ENCODE measurements at regions not wholly inside any gene's neighbourhood (a gene's known extent, or its start where the extent isn't known, plus 50 kb on each side); places are given as distances from the start of the nearest gene placed in this dataset.

- no peaks in the 10 kb centered on the region for H3K36me3 ChIP-seq (ENCODE audit: control insufficient read depth in 2 of 2, insufficient read depth in 1 of 2, low read length in 2 of 2)
- peak; percentile 60; the same call in 1 of the 2 replicates for TF ChIP-seq SCRT1 (tag by site-specific recombination; IDR thresholded peaks at IDR 0.05; ENCODE audit: borderline replicate concordance)
- TF ChIP-seq ZNF280C (tag by site-specific recombination; IDR thresholded peaks at IDR 0.05), result no peak
- TF ChIP-seq ZBTB20 (tag by site-specific recombination; IDR thresholded peaks at IDR 0.05), result 0 out of 2 replicates have a peak, but pooled peaks have one; percentile 4
- peak; percentile 11; the same call in 1 of the 2 replicates for TF ChIP-seq PRDM6 (tag by site-specific recombination; IDR thresholded peaks at IDR 0.05)
- TF ChIP-seq SCRT2 (tag by site-specific recombination; IDR thresholded peaks at IDR 0.05), result peak; percentile 91
- H3K27ac ChIP-seq (ENCODE audit: extremely low read depth, low read depth, low read length), result no peak overlapping the region
- H3K4me3 ChIP-seq (ENCODE audit: low read depth, low read length), result no peak overlapping the region
- peaks cover 4% of the 10 kb centered on the region; the same call in 1 of the 2 replicates for H3K4me1 ChIP-seq (ENCODE audit: control insufficient read depth, insufficient read depth, low read length)
- ChIA-PET CTCF (interaction anchor here (0.6 to 0.9 kb wide), 3 partner anchors 13 to 978 kb away, joined by 3 read pairs; no protein-coding TSS in a partner anchor), POLR2A (no interaction called here)
- no peaks in the 10 kb centered on the region for H3K9me3 ChIP-seq (ENCODE audit: control insufficient read depth, insufficient read depth, low read depth, low read length)
Measured at GRCh38 chr5:144088206-144089064, 82.0 kb downstream of the YIPF5 start.

- ChIA-PET POLR2A (no interaction called here), CTCF (interaction anchor here (0.9 kb wide), 1 partner anchor 12 kb away, joined by 3 read pairs; no protein-coding TSS in a partner anchor)
- Histone ChIP-seq H3K4me3 (ENCODE audit: low read depth, low read length) (no peak overlapping the region), H3K4me1 (ENCODE audit: control insufficient read depth, insufficient read depth, low read length) (peaks cover 4% of the 10 kb centered on the region; the same call in 1 of the 2 replicates), H3K27ac (ENCODE audit: extremely low read depth, low read depth, low read length) (no peak overlapping the region), H3K9me3 (ENCODE audit: control insufficient read depth, insufficient read depth, low read depth, low read length) (no peaks in the 10 kb centered on the region), H3K36me3 (ENCODE audit: control insufficient read depth in 2 of 2, insufficient read depth in 1 of 2, low read length in 2 of 2) (no peaks in the 10 kb centered on the region)
- TF ChIP-seq HOXA7 (CRISPR knock-in tag; IDR thresholded peaks at IDR 0.05; ENCODE audit: borderline replicate concordance), result no peak
- TF ChIP-seq ZNF677 (tag by site-specific recombination; IDR thresholded peaks at IDR 0.05), result no peak
- no peak for TF ChIP-seq ZNF449 (tag by site-specific recombination; IDR thresholded peaks at IDR 0.05)
- TF ChIP-seq ZNF707 (tag by site-specific recombination; IDR thresholded peaks at IDR 0.05), result no peak
- TF ChIP-seq ZBTB49 (tag by site-specific recombination; IDR thresholded peaks at IDR 0.05; ENCODE audit: low read depth), result no peak
- no peak for TF ChIP-seq SP3 (tag by site-specific recombination; IDR thresholded peaks at IDR 0.05)
- TF ChIP-seq ZNF140 (tag by site-specific recombination; IDR thresholded peaks at IDR 0.05), result no peak
- no peak for TF ChIP-seq ZNF629 (tag by site-specific recombination; IDR thresholded peaks at IDR 0.05)
- no peak for TF ChIP-seq ELK4 (IDR thresholded peaks at IDR 0.05; ENCODE audit: borderline replicate concordance, low read depth, low read length)
- TF ChIP-seq ZNF792 (tag by site-specific recombination; IDR thresholded peaks at IDR 0.05), result no peak
- no peak for TF ChIP-seq KLF1 (tag by site-specific recombination; IDR thresholded peaks at IDR 0.05)
- no peak for TF ChIP-seq ATF2 (tag by site-specific recombination; IDR thresholded peaks at IDR 0.05; ENCODE audit: low read depth)
- TF ChIP-seq ZNF416 (tag by site-specific recombination; IDR thresholded peaks at IDR 0.05), result no peak
- no peak for TF ChIP-seq REPIN1 (tag by site-specific recombination; IDR thresholded peaks at IDR 0.05; ENCODE audit: low read depth)
- TF ChIP-seq ZNF214 (tag by site-specific recombination; IDR thresholded peaks at IDR 0.05; ENCODE audit: borderline replicate concordance), result no peak
- no peak for TF ChIP-seq ZNF239 (tag by site-specific recombination; IDR thresholded peaks at IDR 0.05)
Measured at GRCh38 chr5:144089401-144090021, 80.9 kb downstream of the YIPF5 start.
